ENCODE measurements at regions not wholly inside any gene's neighbourhood (a gene's known extent, or its start where the extent isn't known, plus 50 kb on each side); places are given as distances from the start of the nearest gene placed in this dataset.

DNA sequence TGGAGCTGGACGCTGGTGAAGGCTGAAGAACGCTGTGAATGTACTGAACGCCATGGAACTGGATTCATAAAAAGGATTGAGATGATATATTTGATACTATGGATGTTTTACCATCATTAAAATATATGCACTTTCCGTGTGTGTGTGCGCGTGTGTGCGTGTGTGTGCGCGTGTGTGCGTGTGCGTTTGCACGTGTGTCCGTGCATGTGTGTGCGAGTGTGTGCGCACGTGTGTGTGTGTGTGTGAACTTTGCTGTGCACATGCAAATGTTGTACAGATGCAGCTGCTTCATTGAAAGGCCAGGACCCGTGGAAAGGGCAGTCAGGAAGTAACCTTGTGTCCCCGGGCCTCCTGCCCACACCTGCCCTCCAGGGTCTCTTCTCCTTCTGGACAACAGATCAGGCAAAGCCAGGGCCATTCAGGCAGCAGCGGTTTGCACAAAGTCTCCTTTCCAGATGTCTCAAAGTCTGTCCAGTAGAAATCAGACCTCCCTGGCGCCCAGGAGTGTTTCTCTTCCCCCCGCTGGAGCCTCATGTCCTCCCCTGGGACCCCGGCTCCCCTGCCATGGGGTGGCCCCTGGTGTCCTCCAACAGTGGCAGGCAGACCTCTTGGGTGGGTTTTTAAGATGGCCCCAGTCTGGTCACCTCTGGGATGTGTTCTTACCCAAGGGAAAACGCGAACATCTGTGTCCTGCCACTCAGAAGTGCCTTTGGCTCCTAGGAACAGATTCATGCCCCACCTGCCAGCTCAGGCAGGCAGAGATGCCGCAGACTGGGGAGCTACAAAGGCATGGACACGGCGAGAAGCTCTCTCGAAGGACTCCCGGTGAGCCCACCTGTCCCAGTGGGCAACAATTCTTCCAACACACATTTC lies 86.1 kb upstream of the GPC1 start:
- TF ChIP-seq, protein P1, sequence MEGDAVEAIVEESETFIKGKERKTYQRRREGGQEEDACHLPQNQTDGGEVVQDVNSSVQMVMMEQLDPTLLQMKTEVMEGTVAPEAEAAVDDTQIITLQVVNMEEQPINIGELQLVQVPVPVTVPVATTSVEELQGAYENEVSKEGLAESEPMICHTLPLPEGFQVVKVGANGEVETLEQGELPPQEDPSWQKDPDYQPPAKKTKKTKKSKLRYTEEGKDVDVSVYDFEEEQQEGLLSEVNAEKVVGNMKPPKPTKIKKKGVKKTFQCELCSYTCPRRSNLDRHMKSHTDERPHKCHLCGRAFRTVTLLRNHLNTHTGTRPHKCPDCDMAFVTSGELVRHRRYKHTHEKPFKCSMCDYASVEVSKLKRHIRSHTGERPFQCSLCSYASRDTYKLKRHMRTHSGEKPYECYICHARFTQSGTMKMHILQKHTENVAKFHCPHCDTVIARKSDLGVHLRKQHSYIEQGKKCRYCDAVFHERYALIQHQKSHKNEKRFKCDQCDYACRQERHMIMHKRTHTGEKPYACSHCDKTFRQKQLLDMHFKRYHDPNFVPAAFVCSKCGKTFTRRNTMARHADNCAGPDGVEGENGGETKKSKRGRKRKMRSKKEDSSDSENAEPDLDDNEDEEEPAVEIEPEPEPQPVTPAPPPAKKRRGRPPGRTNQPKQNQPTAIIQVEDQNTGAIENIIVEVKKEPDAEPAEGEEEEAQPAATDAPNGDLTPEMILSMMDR (IDR thresholded peaks at IDR 0.05) = no peak

DNA sequence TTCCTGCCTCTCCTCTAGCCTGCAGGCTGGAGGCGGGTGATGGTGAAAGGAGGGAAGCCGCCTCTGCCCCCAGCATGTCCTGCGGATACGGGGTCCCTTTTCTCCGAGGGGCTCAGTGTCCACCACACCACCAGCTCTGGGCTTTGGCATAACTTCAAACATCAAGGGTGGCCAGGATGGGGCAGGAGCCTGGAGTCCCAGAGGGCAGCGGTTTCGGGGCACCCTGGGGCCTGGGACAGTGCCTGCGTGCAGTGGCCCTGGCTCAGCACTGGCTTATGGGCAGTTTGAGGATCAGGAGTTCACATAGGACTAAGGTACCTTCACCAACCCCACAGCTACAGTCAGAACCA lies 85.5 kb upstream of the GPC1 start:
- TF ChIP-seq, protein P1 (IDR thresholded peaks at IDR 0.05) = no peak

DNA sequence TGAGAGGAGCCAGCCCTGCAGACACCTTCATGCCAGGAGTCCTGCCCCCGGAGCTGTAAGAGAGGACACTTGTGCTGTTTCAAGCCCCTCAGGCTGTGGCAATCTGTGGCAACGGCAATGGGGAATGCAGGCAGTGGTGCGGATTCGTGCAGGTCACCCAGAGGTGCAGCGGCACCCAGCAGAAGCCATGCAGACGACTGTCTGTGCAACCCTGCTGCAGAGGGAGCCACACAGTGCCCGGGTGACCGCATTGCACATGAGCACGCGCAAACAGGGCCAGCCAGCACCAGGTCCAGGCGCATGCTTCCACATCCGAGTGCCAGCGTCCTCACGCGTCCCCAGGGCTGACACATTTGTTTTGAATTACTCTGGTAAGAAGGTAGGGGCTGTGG lies 84.8 kb upstream of the GPC1 start:
- TF ChIP-seq, protein P1 (IDR thresholded peaks at IDR 0.05) = no peak

DNA sequence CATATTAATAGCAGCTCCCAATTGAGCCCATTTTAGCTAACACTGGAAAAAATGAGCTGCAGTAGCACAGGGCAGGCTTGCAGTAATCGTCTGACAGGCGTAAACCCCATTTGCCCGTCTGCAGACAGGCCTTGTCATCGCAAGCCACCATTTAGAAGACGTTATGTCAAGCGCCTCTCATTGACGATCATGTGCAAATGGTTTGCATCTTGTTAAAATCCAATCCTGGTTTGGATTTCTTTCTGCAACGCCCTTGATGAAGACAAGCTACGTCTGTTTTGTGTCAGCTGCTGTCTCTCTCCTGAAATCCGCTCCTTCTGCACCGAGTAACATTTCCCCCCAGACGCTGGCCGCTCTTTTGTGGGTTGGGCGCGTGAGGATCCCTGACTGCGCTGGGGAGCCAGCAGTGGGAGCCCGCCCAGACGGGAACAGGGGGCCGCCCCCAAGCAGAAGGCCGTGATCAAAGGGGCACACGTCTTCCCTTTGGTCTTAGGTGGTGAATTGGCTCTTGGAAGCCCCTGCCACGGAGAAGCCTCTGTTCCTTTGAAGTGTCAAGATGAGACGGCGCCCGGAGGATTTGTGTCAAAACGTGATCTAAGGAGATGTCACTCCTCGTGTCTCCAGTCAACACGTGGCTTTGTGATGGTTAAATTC lies 84.2 kb upstream of the GPC1 start:
- TF ChIP-seq, protein P1 (IDR thresholded peaks at IDR 0.05) = no peak

DNA sequence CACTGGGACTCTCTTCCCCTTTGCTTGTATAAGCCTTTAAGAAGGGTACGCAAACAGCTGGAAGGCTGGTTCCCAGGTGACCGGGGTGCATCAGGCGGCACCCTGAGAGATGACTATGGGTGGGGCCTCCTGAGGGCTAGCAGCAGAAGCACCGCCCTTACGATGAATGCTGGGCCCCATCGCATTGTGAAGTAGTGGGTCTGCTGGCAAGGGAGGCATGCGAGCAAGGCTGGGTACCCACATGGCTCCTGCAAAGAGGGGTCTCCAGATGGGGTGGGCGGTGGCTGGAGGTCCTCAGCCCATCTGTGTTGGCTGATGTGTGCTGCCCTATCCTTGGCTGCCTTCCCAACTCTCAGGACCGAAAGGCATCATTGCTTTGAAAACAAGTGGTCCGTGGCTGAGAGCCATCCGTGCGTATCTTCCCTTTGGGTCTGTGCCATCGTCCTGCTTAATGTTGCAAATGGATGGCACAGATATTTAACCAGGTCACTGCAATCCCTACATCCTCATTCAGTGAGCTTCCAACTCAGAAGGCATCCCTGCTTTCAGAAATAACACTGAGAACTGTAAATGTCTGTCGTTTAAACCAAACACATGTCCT lies 83.5 kb upstream of the GPC1 start:
- TF ChIP-seq, protein P1 (IDR thresholded peaks at IDR 0.05) = no peak

DNA sequence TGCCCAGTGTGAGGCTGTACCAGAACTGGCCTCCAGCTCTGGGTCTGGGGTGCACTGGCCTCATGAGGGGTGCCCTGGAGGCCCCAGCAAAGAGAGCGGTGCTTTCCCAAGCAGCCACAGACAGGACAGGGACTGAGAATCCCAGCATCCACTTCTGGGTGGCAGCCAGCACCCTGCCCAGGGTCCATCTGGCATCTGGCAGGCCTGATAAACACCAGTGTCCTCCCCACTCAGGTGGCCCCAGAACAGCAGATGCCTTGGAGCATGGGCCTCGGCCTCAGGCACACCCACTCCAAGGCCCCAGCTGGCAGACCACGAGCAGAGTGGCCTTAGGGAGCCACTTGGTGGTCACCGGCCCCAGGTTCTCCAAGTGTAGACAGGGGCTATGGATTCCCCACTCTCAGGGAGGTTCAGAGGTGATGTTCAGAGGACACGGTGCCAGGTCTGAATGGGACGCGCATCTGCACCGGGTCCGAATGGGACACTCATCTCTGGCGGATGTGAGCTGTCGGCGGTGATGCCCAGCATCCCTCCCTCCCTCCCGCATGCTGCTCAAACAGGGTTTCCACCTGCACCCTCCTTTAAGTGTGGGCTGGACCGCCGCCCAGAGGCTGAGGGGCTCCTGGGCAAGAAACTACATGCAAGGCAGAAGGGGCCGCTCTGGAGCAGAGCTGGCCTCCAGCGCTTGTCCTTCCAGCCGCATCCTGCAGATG lies 82.2 kb upstream of the GPC1 start:
- TF ChIP-seq, protein P1 (IDR thresholded peaks at IDR 0.05) = no peak

DNA sequence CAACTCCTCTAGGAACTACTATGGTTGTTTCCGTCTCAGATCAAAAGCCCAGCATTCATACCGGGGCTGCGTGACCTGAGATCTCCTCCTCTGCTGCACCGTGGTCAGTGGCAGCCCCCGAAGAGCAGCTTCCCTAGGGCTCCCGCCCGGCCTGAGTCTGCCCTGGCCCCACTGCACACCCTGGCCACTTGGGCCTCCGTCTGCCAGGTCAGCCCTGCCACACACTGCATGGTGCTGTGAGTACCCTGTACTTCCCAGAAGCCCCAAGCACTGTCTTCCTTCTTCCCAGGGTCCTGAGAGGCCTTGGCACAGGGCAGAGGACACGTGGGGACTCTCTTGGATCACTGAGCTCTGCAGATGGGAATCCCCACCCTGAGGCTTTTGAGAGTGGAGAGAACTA lies 81.5 kb upstream of the GPC1 start:
- TF ChIP-seq, protein P1 (IDR thresholded peaks at IDR 0.05) = no peak
